GM23338 (cell line): ENCODE measurements at regions not wholly inside any gene's neighbourhood (a gene's known extent, or its start where the extent isn't known, plus 50 kb on each side); places are given as distances from the start of the nearest gene placed in this dataset.

Experiments
- ATAC-seq: fragments of 200-7000 bp; cut with Tn5 transposase; 3 replicates; pipeline ENCODE4 v1.9.1; 2020
- DNase-seq: peaks from one replicate; pipeline ENCODE4 v3.0.0-alpha.2; 2015; ENCODE audit warnings: low spot score
- H2AFZ ChIP-seq: fragments of 200-600 bp; sonication (generic); 2 replicates; pipeline ENCODE4 v1.8.0; 2016; ENCODE audit warnings: antibody characterized with exemption, mild to moderate bottlenecking, moderate library complexity
- H3F3A ChIP-seq: fragments of 200-600 bp; sonication (generic); replicated peaks from 2 replicates; pipeline ENCODE4 v1.8.0; 2017; ENCODE audit warnings: antibody characterized with exemption, mixed run types, low read depth
- H3K27ac ChIP-seq: fragments of 200-600 bp; sonication (generic); 2 replicates; pipeline ENCODE4 v1.6.1; 2016; ENCODE audit warnings: low read depth
- H3K27me3 ChIP-seq: fragments of 200-600 bp; sonication (generic); 2 replicates; pipeline ENCODE4 v1.8.0; 2016; ENCODE audit warnings: mild to moderate bottlenecking, mixed run types, moderate library complexity; ENCODE audit not compliant: insufficient read depth
- H3K36me3 ChIP-seq: fragments of 200-600 bp; sonication (generic); 2 replicates; pipeline ENCODE4 v1.8.0; 2016; ENCODE audit warnings: mild to moderate bottlenecking; ENCODE audit not compliant: insufficient read depth
- H3K4me1 ChIP-seq: fragments of 200-600 bp; sonication (generic); 2 replicates; pipeline ENCODE4 v1.8.0; 2016; ENCODE audit warnings: mild to moderate bottlenecking, moderate library complexity; ENCODE audit not compliant: insufficient read depth
- H3K4me2 ChIP-seq: fragments of 200-600 bp; sonication (generic); 2 replicates; pipeline ENCODE4 v1.7.1; 2017; ENCODE audit warnings: mixed run types
- H3K4me3 ChIP-seq: fragments of 200-600 bp; sonication (generic); 2 replicates; pipeline ENCODE4 v1.6.1; 2016; ENCODE audit warnings: mixed run types
- H3K79me2 ChIP-seq: fragments of 200-600 bp; sonication (generic); replicated peaks from 2 replicates; pipeline ENCODE4 v1.8.0; 2017; ENCODE audit warnings: mild to moderate bottlenecking; ENCODE audit not compliant: insufficient read depth
- H3K9me2 ChIP-seq: fragments of 200-600 bp; sonication (generic); 2 replicates; pipeline ENCODE4 v1.8.0; 2017; ENCODE audit not compliant: insufficient read depth
- H4K20me1 ChIP-seq: fragments of 200-600 bp; sonication (generic); replicated peaks from 2 replicates; pipeline ENCODE4 v1.8.0; 2017; ENCODE audit warnings: mild to moderate bottlenecking; ENCODE audit not compliant: insufficient read depth
- H3K27ac Mint-ChIP-seq: 2 replicates; pipeline ENCODE4 v1.8.0; 2020; ENCODE audit warnings: inconsistent platforms, mild to moderate bottlenecking, moderate library complexity, mixed read lengths
- H3K27me3 Mint-ChIP-seq: 3 replicates; pipeline ENCODE4 v1.8.0; 2022; ENCODE audit warnings: low read depth, mild to moderate bottlenecking, moderate library complexity, mixed read lengths, inconsistent platforms; ENCODE audit not compliant: insufficient read depth, poor library complexity
- H3K36me3 Mint-ChIP-seq: 3 replicates; pipeline ENCODE4 v1.8.0; 2021; ENCODE audit warnings: low read depth, mild to moderate bottlenecking, inconsistent platforms, moderate library complexity, mixed read lengths
- H3K4me1 Mint-ChIP-seq: 3 replicates; pipeline ENCODE4 v1.8.0; 2020; ENCODE audit warnings: mild to moderate bottlenecking, inconsistent platforms, mixed read lengths
- H3K4me3 Mint-ChIP-seq: 3 replicates; pipeline ENCODE4 v1.8.0; 2021; ENCODE audit warnings: moderate library complexity, mild to moderate bottlenecking, inconsistent platforms, mixed read lengths
- H3K9me3 Mint-ChIP-seq: 3 replicates; pipeline ENCODE4 v1.8.0; 2020; ENCODE audit warnings: moderate library complexity, mild to moderate bottlenecking, inconsistent platforms, mixed read lengths
- CREB1 ChIP-seq: fragments of 250-450 bp; sonication (Bioruptor Pico); IDR thresholded peaks from 2 replicates; pipeline ENCODE4 v1.5.0; 2020; ENCODE audit warnings: low read depth, mild to moderate bottlenecking, moderate library complexity
- EZH2 ChIP-seq: fragments of 200-600 bp; sonication (generic); IDR thresholded peaks from one replicate; pipeline ENCODE4 v1.8.0; 2017; ENCODE audit warnings: antibody characterized with exemption, mild to moderate bottlenecking, low read depth; ENCODE audit not compliant: unreplicated experiment
- EZH2phosphoT487 ChIP-seq: fragments of 200-600 bp; sonication (generic); IDR thresholded peaks from one replicate; pipeline ENCODE4 v1.8.1; 2018; ENCODE audit warnings: antibody characterized with exemption; ENCODE audit not compliant: unreplicated experiment
- JUNB ChIP-seq: IDR thresholded peaks from one replicate; pipeline ENCODE4 v1.6.1; 2016; ENCODE audit warnings: antibody characterized with exemption; ENCODE audit not compliant: unreplicated experiment
- NANOG ChIP-seq: IDR thresholded peaks from 2 replicates; pipeline ENCODE4 v1.6.1; 2016; ENCODE audit warnings: antibody characterized with exemption, borderline replicate concordance
- POLR2AphosphoS5 ChIP-seq: IDR thresholded peaks from 2 replicates; pipeline ENCODE4 v1.6.1; 2016; ENCODE audit warnings: antibody characterized with exemption, low read depth
- STAT1 ChIP-seq: IDR thresholded peaks from one replicate; pipeline ENCODE4 v1.6.1; 2016; ENCODE audit warnings: antibody characterized with exemption; ENCODE audit not compliant: unreplicated experiment
- ZNF114 ChIP-seq: fragments of 250-450 bp; sonication (Bioruptor Pico); IDR thresholded peaks from 2 replicates; pipeline ENCODE4 v1.5.0; 2020; ENCODE audit warnings: mild to moderate bottlenecking, moderate library complexity
- ZNF331 ChIP-seq: fragments of 250-450 bp; sonication (Bioruptor Pico); IDR thresholded peaks from 2 replicates; pipeline ENCODE4 v1.5.0; 2020; ENCODE audit warnings: low read depth, mild to moderate bottlenecking, moderate library complexity
- TF ChIP-seq, protein P1 (sequence below): fragments of 250-450 bp; sonication (Bioruptor Pico); IDR thresholded peaks from 2 replicates; pipeline ENCODE4 v1.5.0; 2020; ENCODE audit warnings: mild to moderate bottlenecking, moderate library complexity
- TF ChIP-seq, protein P2 (sequence below): IDR thresholded peaks from one replicate; pipeline ENCODE4 v1.6.1; 2018; ENCODE audit warnings: antibody characterized with exemption; ENCODE audit not compliant: unreplicated experiment
- TF ChIP-seq, protein P3 (sequence below), 2 experiments: fragments of 200-600 bp in 1 of 2; sonication (generic) in 1 of 2; conservative IDR thresholded peaks; 2 replicates each; pipeline versions ENCODE4 v1.5.1 to v1.6.1; 2016 to 2017; ENCODE audit warnings: antibody characterized with exemption in 2 of 2, low read depth in 2 of 2, mild to moderate bottlenecking in 2 of 2, moderate library complexity in 1 of 2
- TF ChIP-seq, protein P4 (sequence below): IDR thresholded peaks from 2 replicates; pipeline ENCODE4 v1.6.1; 2016; ENCODE audit warnings: antibody characterized with exemption

DNA sequence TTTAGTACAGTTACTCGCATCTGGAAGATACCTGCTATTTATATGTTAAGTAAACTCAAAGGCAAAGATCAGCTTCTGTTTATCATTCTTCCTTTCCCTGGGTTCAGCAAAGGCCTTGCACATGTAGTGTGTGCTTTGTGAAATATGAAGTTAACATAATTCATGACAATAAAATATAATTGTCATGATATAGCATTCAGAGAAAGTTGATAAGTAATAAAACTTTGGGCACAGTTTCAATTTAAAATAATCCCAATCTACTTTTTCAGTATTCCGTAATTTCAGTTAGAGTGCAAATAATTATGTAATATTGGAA lies 51.9 kb upstream of the ZNF217 start:
- H3K4me1 ChIP-seq: peaks cover 22% of the 10 kb centered on the region
- H3K9me3 Mint-ChIP-seq: no peaks in the 10 kb centered on the region
- no peak overlapping the region for H3K4me3 ChIP-seq
- H4K20me1 ChIP-seq: no peaks in the 10 kb centered on the region
- H2AFZ ChIP-seq: no peak overlapping the region
- H3K27ac ChIP-seq: no peak overlapping the region
- no peak overlapping the region for H3K27ac Mint-ChIP-seq
- DNase-seq (no peak), ATAC-seq (no peak)
- peaks cover 20% of the 10 kb centered on the region for H3K4me1 Mint-ChIP-seq
- no peaks in the 10 kb centered on the region for H3K9me2 ChIP-seq
- H3K36me3 ChIP-seq: no peaks in the 10 kb centered on the region
- H3F3A ChIP-seq: peaks cover 9% of the 10 kb centered on the region; the same call in 1 of the 2 replicates
- TF ChIP-seq ZNF331 (no peak), EZH2phosphoT487 (no peak), NANOG (no peak), CREB1 (CRISPR knock-in tag) (no peak), ZNF114 (no peak), JUNB (no peak), EZH2 (no peak), POLR2AphosphoS5 (no peak), STAT1 (no peak)
- TF ChIP-seq, protein P1, sequence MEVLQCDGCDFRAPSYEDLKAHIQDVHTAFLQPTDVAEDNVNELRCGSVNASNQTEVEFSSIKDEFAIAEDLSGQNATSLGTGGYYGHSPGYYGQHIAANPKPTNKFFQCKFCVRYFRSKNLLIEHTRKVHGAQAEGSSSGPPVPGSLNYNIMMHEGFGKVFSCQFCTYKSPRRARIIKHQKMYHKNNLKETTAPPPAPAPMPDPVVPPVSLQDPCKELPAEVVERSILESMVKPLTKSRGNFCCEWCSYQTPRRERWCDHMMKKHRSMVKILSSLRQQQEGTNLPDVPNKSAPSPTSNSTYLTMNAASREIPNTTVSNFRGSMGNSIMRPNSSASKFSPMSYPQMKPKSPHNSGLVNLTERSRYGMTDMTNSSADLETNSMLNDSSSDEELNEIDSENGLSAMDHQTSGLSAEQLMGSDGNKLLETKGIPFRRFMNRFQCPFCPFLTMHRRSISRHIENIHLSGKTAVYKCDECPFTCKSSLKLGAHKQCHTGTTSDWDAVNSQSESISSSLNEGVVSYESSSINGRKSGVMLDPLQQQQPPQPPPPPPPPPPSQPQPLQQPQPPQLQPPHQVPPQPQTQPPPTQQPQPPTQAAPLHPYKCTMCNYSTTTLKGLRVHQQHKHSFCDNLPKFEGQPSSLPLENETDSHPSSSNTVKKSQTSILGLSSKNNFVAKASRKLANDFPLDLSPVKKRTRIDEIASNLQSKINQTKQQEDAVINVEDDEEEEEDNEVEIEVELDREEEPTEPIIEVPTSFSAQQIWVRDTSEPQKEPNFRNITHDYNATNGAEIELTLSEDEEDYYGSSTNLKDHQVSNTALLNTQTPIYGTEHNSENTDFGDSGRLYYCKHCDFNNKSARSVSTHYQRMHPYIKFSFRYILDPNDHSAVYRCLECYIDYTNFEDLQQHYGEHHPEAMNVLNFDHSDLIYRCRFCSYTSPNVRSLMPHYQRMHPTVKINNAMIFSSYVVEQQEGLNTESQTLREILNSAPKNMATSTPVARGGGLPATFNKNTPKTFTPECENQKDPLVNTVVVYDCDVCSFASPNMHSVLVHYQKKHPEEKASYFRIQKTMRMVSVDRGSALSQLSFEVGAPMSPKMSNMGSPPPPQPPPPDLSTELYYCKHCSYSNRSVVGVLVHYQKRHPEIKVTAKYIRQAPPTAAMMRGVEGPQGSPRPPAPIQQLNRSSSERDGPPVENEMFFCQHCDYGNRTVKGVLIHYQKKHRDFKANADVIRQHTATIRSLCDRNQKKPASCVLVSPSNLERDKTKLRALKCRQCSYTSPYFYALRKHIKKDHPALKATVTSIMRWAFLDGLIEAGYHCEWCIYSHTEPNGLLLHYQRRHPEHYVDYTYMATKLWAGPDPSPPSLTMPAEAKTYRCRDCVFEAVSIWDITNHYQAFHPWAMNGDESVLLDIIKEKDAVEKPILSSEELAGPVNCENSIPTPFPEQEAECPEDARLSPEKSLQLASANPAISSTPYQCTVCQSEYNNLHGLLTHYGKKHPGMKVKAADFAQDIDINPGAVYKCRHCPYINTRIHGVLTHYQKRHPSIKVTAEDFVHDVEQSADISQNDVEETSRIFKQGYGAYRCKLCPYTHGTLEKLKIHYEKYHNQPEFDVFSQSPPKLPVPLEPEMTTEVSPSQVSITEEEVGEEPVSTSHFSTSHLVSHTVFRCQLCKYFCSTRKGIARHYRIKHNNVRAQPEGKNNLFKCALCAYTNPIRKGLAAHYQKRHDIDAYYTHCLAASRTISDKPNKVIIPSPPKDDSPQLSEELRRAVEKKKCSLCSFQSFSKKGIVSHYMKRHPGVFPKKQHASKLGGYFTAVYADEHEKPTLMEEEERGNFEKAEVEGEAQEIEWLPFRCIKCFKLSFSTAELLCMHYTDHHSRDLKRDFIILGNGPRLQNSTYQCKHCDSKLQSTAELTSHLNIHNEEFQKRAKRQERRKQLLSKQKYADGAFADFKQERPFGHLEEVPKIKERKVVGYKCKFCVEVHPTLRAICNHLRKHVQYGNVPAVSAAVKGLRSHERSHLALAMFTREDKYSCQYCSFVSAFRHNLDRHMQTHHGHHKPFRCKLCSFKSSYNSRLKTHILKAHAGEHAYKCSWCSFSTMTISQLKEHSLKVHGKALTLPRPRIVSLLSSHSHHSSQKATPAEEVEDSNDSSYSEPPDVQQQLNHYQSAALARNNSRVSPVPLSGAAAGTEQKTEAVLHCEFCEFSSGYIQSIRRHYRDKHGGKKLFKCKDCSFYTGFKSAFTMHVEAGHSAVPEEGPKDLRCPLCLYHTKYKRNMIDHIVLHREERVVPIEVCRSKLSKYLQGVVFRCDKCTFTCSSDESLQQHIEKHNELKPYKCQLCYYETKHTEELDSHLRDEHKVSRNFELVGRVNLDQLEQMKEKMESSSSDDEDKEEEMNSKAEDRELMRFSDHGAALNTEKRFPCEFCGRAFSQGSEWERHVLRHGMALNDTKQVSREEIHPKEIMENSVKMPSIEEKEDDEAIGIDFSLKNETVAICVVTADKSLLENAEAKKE (CRISPR knock-in tag): no peak
- TF ChIP-seq, protein P2, sequence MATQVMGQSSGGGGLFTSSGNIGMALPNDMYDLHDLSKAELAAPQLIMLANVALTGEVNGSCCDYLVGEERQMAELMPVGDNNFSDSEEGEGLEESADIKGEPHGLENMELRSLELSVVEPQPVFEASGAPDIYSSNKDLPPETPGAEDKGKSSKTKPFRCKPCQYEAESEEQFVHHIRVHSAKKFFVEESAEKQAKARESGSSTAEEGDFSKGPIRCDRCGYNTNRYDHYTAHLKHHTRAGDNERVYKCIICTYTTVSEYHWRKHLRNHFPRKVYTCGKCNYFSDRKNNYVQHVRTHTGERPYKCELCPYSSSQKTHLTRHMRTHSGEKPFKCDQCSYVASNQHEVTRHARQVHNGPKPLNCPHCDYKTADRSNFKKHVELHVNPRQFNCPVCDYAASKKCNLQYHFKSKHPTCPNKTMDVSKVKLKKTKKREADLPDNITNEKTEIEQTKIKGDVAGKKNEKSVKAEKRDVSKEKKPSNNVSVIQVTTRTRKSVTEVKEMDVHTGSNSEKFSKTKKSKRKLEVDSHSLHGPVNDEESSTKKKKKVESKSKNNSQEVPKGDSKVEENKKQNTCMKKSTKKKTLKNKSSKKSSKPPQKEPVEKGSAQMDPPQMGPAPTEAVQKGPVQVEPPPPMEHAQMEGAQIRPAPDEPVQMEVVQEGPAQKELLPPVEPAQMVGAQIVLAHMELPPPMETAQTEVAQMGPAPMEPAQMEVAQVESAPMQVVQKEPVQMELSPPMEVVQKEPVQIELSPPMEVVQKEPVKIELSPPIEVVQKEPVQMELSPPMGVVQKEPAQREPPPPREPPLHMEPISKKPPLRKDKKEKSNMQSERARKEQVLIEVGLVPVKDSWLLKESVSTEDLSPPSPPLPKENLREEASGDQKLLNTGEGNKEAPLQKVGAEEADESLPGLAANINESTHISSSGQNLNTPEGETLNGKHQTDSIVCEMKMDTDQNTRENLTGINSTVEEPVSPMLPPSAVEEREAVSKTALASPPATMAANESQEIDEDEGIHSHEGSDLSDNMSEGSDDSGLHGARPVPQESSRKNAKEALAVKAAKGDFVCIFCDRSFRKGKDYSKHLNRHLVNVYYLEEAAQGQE: no peak
- TF ChIP-seq, protein P3, sequence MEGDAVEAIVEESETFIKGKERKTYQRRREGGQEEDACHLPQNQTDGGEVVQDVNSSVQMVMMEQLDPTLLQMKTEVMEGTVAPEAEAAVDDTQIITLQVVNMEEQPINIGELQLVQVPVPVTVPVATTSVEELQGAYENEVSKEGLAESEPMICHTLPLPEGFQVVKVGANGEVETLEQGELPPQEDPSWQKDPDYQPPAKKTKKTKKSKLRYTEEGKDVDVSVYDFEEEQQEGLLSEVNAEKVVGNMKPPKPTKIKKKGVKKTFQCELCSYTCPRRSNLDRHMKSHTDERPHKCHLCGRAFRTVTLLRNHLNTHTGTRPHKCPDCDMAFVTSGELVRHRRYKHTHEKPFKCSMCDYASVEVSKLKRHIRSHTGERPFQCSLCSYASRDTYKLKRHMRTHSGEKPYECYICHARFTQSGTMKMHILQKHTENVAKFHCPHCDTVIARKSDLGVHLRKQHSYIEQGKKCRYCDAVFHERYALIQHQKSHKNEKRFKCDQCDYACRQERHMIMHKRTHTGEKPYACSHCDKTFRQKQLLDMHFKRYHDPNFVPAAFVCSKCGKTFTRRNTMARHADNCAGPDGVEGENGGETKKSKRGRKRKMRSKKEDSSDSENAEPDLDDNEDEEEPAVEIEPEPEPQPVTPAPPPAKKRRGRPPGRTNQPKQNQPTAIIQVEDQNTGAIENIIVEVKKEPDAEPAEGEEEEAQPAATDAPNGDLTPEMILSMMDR (conservative IDR thresholded peaks at IDR 0.05; ENCODE audit: low read depth in 2 of 2): no peak
- TF ChIP-seq, protein P4, sequence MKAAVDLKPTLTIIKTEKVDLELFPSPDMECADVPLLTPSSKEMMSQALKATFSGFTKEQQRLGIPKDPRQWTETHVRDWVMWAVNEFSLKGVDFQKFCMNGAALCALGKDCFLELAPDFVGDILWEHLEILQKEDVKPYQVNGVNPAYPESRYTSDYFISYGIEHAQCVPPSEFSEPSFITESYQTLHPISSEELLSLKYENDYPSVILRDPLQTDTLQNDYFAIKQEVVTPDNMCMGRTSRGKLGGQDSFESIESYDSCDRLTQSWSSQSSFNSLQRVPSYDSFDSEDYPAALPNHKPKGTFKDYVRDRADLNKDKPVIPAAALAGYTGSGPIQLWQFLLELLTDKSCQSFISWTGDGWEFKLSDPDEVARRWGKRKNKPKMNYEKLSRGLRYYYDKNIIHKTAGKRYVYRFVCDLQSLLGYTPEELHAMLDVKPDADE: no peak
- H3K27me3 Mint-ChIP-seq: peaks cover 5% of the 10 kb centered on the region
- no peaks in the 10 kb centered on the region for H3K36me3 Mint-ChIP-seq
- no peak overlapping the region for H3K4me3 Mint-ChIP-seq
- no peak overlapping the region for H3K4me2 ChIP-seq
- no peaks in the 10 kb centered on the region for H3K27me3 ChIP-seq
- no peaks in the 10 kb centered on the region for H3K79me2 ChIP-seq
